C4-2B (cell line): ENCODE measurements at regions not wholly inside any gene's neighbourhood (a gene's known extent, or its start where the extent isn't known, plus 50 kb on each side); places are given as distances from the start of the nearest gene placed in this dataset.

Source experiments
- H3K27ac ChIP-seq: fragments of 450-650 bp; 2 replicates; pipeline ENCODE4 v1.5.1; 2017
- CTCF ChIP-seq: fragments of 450-650 bp; conservative IDR thresholded peaks from 2 replicates; pipeline ENCODE4 v1.5.1; 2017; ENCODE audit warnings: mild to moderate bottlenecking
- ZFX ChIP-seq: fragments of 450-650 bp; IDR thresholded peaks from 2 replicates; pipeline ENCODE4 v1.6.1; 2017

DNA sequence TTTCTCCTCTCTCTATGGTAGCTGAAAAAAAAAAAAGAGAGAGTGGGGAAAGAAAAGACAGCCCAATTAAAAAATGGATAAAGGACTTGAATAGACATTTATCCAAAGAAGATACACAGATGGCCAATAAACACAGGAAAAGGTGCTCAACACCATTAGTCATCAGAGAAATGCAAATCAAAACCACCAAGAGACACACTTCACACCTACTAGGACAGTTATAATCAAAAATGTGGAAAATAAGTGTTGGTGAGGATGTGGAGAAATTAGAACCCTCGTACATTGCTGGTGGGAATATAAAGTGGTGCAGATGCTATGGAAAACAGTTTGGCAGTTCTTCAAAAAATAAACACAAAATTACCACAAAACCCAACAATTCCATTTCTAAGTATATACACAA is 172.4 kb upstream of the GRIN2B start:
- TF ChIP-seq ZFX, result no peak
- TF ChIP-seq CTCF, result no peak
- no peak overlapping the region for H3K27ac ChIP-seq

DNA sequence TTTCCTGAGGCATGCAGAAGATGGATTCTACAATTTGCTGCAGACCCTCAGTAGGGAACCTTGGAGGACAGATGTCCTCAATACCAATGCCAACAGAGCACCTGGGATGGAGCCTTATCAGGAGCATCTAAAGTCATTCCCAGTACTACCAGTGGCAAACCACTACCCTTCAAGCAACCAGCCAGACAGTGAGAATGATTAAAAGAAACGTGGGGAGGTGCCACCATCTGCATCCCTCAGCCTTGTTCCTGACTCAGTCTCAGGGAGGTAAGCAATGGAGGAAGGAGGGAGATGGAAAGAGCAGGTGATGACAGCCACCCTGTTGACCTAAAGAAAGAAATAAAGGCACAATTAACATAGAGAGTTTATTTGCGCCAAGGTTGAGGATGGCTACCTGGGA is 175.2 kb upstream of the GRIN2B start:
- H3K27ac ChIP-seq, result no peak overlapping the region
- TF ChIP-seq CTCF (no peak), ZFX (no peak)

- TF ChIP-seq ZFX, result no peak
- TF ChIP-seq CTCF, result no peak
Observed at GRCh38 chr12:14157088-14157747, 175.8 kb upstream of the GRIN2B start.

GRCh38 chr12:14164266-14164665 is 182.9 kb upstream of the GRIN2B start:
- no peak for TF ChIP-seq CTCF
- no peak for TF ChIP-seq ZFX
- H3K27ac ChIP-seq, result no peak overlapping the region

More at GRCh38 chr12:14157088-14157747, 175.8 kb upstream of the GRIN2B start:
- H3K27ac ChIP-seq, result no peak overlapping the region

DNA sequence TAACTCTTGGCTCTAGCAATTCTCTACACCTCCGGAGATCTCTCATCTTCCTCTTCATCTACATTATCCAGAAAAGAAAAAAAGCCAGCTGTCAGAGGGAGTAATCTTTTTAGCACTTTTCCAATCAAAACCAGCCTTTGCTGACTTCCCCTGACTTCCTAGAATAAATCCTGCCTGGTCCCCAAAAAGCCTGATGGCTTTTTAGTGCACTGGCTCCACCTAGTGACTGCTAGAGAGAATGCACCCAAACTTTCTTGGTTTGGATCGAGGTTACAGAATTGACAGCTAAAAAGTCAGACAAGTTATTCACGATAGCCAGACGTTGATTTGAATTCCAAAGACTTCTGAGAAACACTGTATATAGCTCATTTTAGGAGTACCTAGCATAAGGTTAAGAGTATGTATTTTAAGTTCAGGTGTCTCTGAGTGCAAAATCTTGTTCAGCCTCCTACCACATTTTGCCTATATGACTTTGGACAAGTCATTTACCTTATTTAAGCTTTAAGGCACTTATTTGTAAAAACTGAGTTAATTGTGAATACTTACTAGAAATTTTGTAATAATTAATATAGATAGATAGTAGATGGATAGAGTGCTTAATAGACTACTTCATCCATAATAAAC is 185.7 kb upstream of the GRIN2B start:
- H3K27ac ChIP-seq, result no peak overlapping the region
- TF ChIP-seq ZFX, result no peak
- peak; percentile 97 for TF ChIP-seq CTCF

DNA sequence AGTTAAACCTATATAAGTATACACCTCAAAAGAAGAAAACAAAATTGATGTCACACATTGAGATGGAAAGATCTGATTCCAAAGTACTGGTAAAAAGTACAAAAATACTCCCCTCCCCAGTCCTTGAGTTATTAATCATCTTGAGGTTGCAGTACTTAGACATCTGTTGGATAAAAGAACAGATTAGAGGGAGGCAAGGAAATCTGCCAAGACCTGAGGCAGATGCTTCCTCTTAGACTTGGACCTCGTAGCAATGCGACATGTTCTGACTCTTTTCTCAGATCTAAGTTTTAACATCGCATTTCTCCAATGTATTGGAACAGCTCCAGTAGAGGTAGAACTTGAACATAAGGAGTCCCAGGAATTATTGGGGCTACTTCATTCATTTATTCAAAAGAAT is 187.9 kb upstream of the GRIN2B start:
- TF ChIP-seq ZFX, result no peak
- TF ChIP-seq CTCF, result no peak
- no peak overlapping the region for H3K27ac ChIP-seq

GRCh38 chr12:14171106-14171505 is 189.7 kb upstream of the GRIN2B start:
- TF ChIP-seq ZFX, result no peak
- no peak for TF ChIP-seq CTCF
- H3K27ac ChIP-seq, result no peak overlapping the region
